ENCODE measurements at regions not wholly inside any gene's neighbourhood (a gene's known extent, or its start where the extent isn't known, plus 50 kb on each side); places are given as distances from the start of the nearest gene placed in this dataset.

- no peak for TF ChIP-seq HNF4G (IDR thresholded peaks at IDR 0.05)
- no peak for TF ChIP-seq FOXA2 (IDR thresholded peaks at IDR 0.05)
Observed at GRCh38 chr5:104363567-104363966, 801.0 kb upstream of the NUDT12 start (continued).

- WGBS: 74% methylated on average over 5 of the region's 5 CpGs
- Histone ChIP-seq H3K9ac (ENCODE audit: low read depth in 1 of 2, low read length in 2 of 2) (no peak overlapping the region), H3K4me1 (ENCODE audit: control insufficient read depth in 4 of 4, insufficient read depth in 4 of 4, low read length in 3 of 4) (no peaks in the 10 kb centered on the region), H3K27ac (ENCODE audit: low read depth in 1 of 2, low read length in 2 of 2) (no peak overlapping the region), H3K36me3 (ENCODE audit: control insufficient read depth in 4 of 4, insufficient read depth in 3 of 4, low read depth in 1 of 4, low read length in 3 of 4) (no peaks in the 10 kb centered on the region), H3K9me3 (ENCODE audit: control insufficient read depth in 4 of 4, low read length in 3 of 4) (no peaks in the 10 kb centered on the region), H3K4me3 (ENCODE audit: low read depth in 1 of 3, low read length in 3 of 3) (no peak overlapping the region), H3K27me3 (ENCODE audit: control insufficient read depth in 4 of 4, insufficient read depth in 4 of 4, low read length in 3 of 4) (peaks cover 0 to 3% (median 0%) of the 10 kb centered on the region in 4 donors)
- TF ChIP-seq MAX (IDR thresholded peaks at IDR 0.05): no peak
- TF ChIP-seq TAF1 (conservative IDR thresholded peaks at IDR 0.05): no peak
- TF ChIP-seq FOXA2 (IDR thresholded peaks at IDR 0.05): no peak
- no peak for TF ChIP-seq RXRA (IDR thresholded peaks at IDR 0.05)
- no peak for TF ChIP-seq JUND (IDR thresholded peaks at IDR 0.05)
- no peak for TF ChIP-seq FOXA1 (IDR thresholded peaks at IDR 0.05)
- no peak for TF ChIP-seq EGR1 (IDR thresholded peaks at IDR 0.05; ENCODE audit: low read depth in 2 of 2)
- TF ChIP-seq CTCF (IDR thresholded peaks at IDR 0.05; ENCODE audit: low read depth, low read length, missing input control): no peak
- no peak for TF ChIP-seq HNF4G (IDR thresholded peaks at IDR 0.05)
- no peak for TF ChIP-seq YY1 (IDR thresholded peaks at IDR 0.05)
- TF ChIP-seq ZBTB33 (IDR thresholded peaks at IDR 0.05): no peak
- TF ChIP-seq HNF4A (conservative IDR thresholded peaks at IDR 0.05): no peak
- no peak for DNase-seq (ENCODE audit: low spot score)
Observed at GRCh38 chr5:104361932-104362331, 799.3 kb upstream of the NUDT12 start.

- Histone ChIP-seq H3K4me3 (ENCODE audit: low read depth in 1 of 3, low read length in 3 of 3) (no peak overlapping the region), H3K9me3 (ENCODE audit: control insufficient read depth in 4 of 4, low read length in 3 of 4) (no peaks in the 10 kb centered on the region), H3K9ac (ENCODE audit: low read depth in 1 of 2, low read length in 2 of 2) (no peak overlapping the region), H3K27ac (ENCODE audit: low read depth in 1 of 2, low read length in 2 of 2) (no peak overlapping the region), H3K4me1 (ENCODE audit: control insufficient read depth in 4 of 4, insufficient read depth in 4 of 4, low read length in 3 of 4) (no peaks in the 10 kb centered on the region), H3K36me3 (ENCODE audit: control insufficient read depth in 4 of 4, insufficient read depth in 3 of 4, low read depth in 1 of 4, low read length in 3 of 4) (no peaks in the 10 kb centered on the region), H3K27me3 (ENCODE audit: control insufficient read depth in 4 of 4, insufficient read depth in 4 of 4, low read length in 3 of 4) (no peaks in the 10 kb centered on the region)
- 50% methylated on average over 4 of the region's 4 CpGs for WGBS
- no peak for TF ChIP-seq JUND (IDR thresholded peaks at IDR 0.05)
- DNase-seq (ENCODE audit: low spot score): no peak
Observed at GRCh38 chr5:104355350-104355749, 792.8 kb upstream of the NUDT12 start.

- no peaks in the 10 kb centered on the region for H3K4me1 ChIP-seq (ENCODE audit: control insufficient read depth in 4 of 4, insufficient read depth in 4 of 4, low read length in 3 of 4)
- WGBS: 58% methylated on average over 4 of the region's 4 CpGs
- no peaks in the 10 kb centered on the region for H3K27me3 ChIP-seq (ENCODE audit: control insufficient read depth in 4 of 4, insufficient read depth in 4 of 4, low read length in 3 of 4)
- H3K9ac ChIP-seq (ENCODE audit: low read depth in 1 of 2, low read length in 2 of 2): no peak overlapping the region
- no peaks in the 10 kb centered on the region for H3K9me3 ChIP-seq (ENCODE audit: control insufficient read depth in 4 of 4, low read length in 3 of 4)
- DNase-seq (ENCODE audit: low spot score): no peak
- no peaks in the 10 kb centered on the region for H3K36me3 ChIP-seq (ENCODE audit: control insufficient read depth in 4 of 4, insufficient read depth in 3 of 4, low read depth in 1 of 4, low read length in 3 of 4)
- no peak overlapping the region for H3K4me3 ChIP-seq (ENCODE audit: low read depth in 1 of 3, low read length in 3 of 3)
- H3K27ac ChIP-seq (ENCODE audit: low read depth in 1 of 2, low read length in 2 of 2): no peak overlapping the region
- TF ChIP-seq NR2F2 (IDR thresholded peaks at IDR 0.05): no peak
Observed at GRCh38 chr5:104353371-104353770, 790.8 kb upstream of the NUDT12 start.

Data from liver (tissue), 8 donors.